H9 (cell line): ENCODE measurements at regions not wholly inside any gene's neighbourhood (a gene's known extent, or its start where the extent isn't known, plus 50 kb on each side); places are given as distances from the start of the nearest gene placed in this dataset.

Experiments
- DNase-seq: peaks from one replicate; pipeline ENCODE4 v3.0.0-alpha.2; 2017
- H2AFZ ChIP-seq: one replicate; pipeline ENCODE4 v1.6.1; 2013; ENCODE audit warnings: mild to moderate bottlenecking, low read length, control low read depth, moderate library complexity
- H2AK5ac ChIP-seq: 2 replicates; pipeline ENCODE4 v1.6.1; 2013; ENCODE audit warnings: low read length, control low read depth, mixed read lengths; ENCODE audit not compliant: insufficient read length
- H2BK120ac ChIP-seq: one replicate; pipeline ENCODE4 v1.6.1; 2013; ENCODE audit warnings: low read depth, mild to moderate bottlenecking, low read length, control low read depth, inconsistent platforms; ENCODE audit not compliant: poor library complexity, severe bottlenecking
- H2BK12ac ChIP-seq: 2 replicates; pipeline ENCODE4 v1.6.1; 2013; ENCODE audit warnings: low read length, control low read depth, mixed read lengths, low read depth; ENCODE audit not compliant: insufficient read length
- H2BK15ac ChIP-seq: 2 replicates; pipeline ENCODE4 v1.6.1; 2013; ENCODE audit warnings: low read depth, low read length, control low read depth
- H2BK20ac ChIP-seq: one replicate; pipeline ENCODE4 v1.6.1; 2013; ENCODE audit warnings: low read depth, mild to moderate bottlenecking, low read length, control low read depth, inconsistent platforms; ENCODE audit not compliant: poor library complexity, severe bottlenecking
- H2BK5ac ChIP-seq: 2 replicates; pipeline ENCODE4 v1.6.1; 2013; ENCODE audit warnings: low read length, control low read depth, mixed read lengths; ENCODE audit not compliant: insufficient read length
- H3K14ac ChIP-seq: 2 replicates; pipeline ENCODE4 v1.6.1; 2013; ENCODE audit warnings: low read length, control low read depth; ENCODE audit not compliant: insufficient read depth
- H3K18ac ChIP-seq: 2 replicates; pipeline ENCODE4 v1.6.1; 2013; ENCODE audit warnings: low read depth, mild to moderate bottlenecking, mixed read lengths, low read length, control low read depth; ENCODE audit not compliant: insufficient read length
- H3K23ac ChIP-seq: 2 replicates; pipeline ENCODE4 v1.6.1; 2013; ENCODE audit warnings: low read length, control low read depth, mixed read lengths, low read depth; ENCODE audit not compliant: insufficient read length
- H3K23me2 ChIP-seq: 2 replicates; pipeline ENCODE4 v1.6.1; 2013; ENCODE audit warnings: low read depth, mild to moderate bottlenecking, mixed read lengths, low read length, control low read depth; ENCODE audit not compliant: insufficient read length, poor library complexity, severe bottlenecking
- H3K27ac ChIP-seq: 2 replicates; pipeline ENCODE4 v1.5.1; 2013; ENCODE audit warnings: low read length, control low read depth, mixed read lengths, low read depth; ENCODE audit not compliant: insufficient read length
- H3K27me3 ChIP-seq: 2 replicates; pipeline ENCODE4 v1.6.1; 2013; ENCODE audit warnings: low read length, control low read depth, inconsistent platforms; ENCODE audit not compliant: insufficient read depth
- H3K4ac ChIP-seq: 2 replicates; pipeline ENCODE4 v1.6.1; 2013; ENCODE audit warnings: low read depth, mild to moderate bottlenecking, control low read depth, inconsistent platforms, low read length, moderate library complexity
- H3K4me1 ChIP-seq: 2 replicates; pipeline ENCODE4 v1.6.1; 2013; ENCODE audit warnings: low read length, control low read depth, inconsistent platforms; ENCODE audit not compliant: insufficient read depth
- H3K4me2 ChIP-seq: 2 replicates; pipeline ENCODE4 v1.6.1; 2013; ENCODE audit warnings: low read length, control low read depth, mixed read lengths; ENCODE audit not compliant: insufficient read length, insufficient read depth
- H3K56ac ChIP-seq: 2 replicates; pipeline ENCODE4 v1.6.1; 2013; ENCODE audit warnings: low read depth, mild to moderate bottlenecking, mixed read lengths, low read length, control low read depth; ENCODE audit not compliant: insufficient read length
- H3K79me1 ChIP-seq: 2 replicates; pipeline ENCODE4 v1.6.1; 2013; ENCODE audit warnings: low read depth, mild to moderate bottlenecking, moderate library complexity, low read length, control low read depth, inconsistent platforms; ENCODE audit not compliant: insufficient read depth, poor library complexity, severe bottlenecking
- H3K79me2 ChIP-seq: 2 replicates; pipeline ENCODE4 v1.6.1; 2013; ENCODE audit warnings: low read length, control low read depth, inconsistent platforms; ENCODE audit not compliant: insufficient read depth
- H3K9ac ChIP-seq: 2 replicates; pipeline ENCODE4 v1.6.1; 2013; ENCODE audit warnings: low read length, control low read depth, mixed read lengths; ENCODE audit not compliant: insufficient read length; ENCODE audit errors: extremely low read depth
- H3K9me3 ChIP-seq: one replicate; pipeline ENCODE4 v1.6.1; 2013; ENCODE audit warnings: low read depth, low read length, inconsistent platforms; ENCODE audit not compliant: control insufficient read depth
- H3T11ph ChIP-seq: one replicate; pipeline ENCODE4 v1.6.1; 2013; ENCODE audit warnings: mild to moderate bottlenecking, low read length, control low read depth, inconsistent platforms
- H4K20me1 ChIP-seq: one replicate; pipeline ENCODE4 v1.6.1; 2013; ENCODE audit not compliant: control insufficient read depth, insufficient read length, insufficient read depth
- H4K5ac ChIP-seq: 2 replicates; pipeline ENCODE4 v1.6.1; 2013; ENCODE audit warnings: low read depth, mild to moderate bottlenecking, mixed read lengths, low read length, control low read depth; ENCODE audit not compliant: insufficient read length
- H4K8ac ChIP-seq: replicated peaks from 2 replicates; pipeline ENCODE4 v1.6.1; 2013; ENCODE audit warnings: low read length, control low read depth, mixed read lengths, low read depth; ENCODE audit not compliant: insufficient read length
- H4K91ac ChIP-seq: 2 replicates; pipeline ENCODE4 v1.6.1; 2013; ENCODE audit warnings: low read depth, mild to moderate bottlenecking, moderate library complexity, mixed read lengths, low read length, control low read depth; ENCODE audit not compliant: insufficient read length
- H3K27ac Mint-ChIP-seq, 3 experiments: 2 replicates in 2 of 3; 3 replicates in 1 of 3; pipeline ENCODE4 v1.8.0; 2020 to 2021; ENCODE audit warnings: mixed read lengths in 3 of 3, mild to moderate bottlenecking in 1 of 3, moderate library complexity in 1 of 3
- H3K27me3 Mint-ChIP-seq: 2 replicates; pipeline ENCODE4 v1.8.0; 2021; ENCODE audit warnings: low read depth, mild to moderate bottlenecking, moderate library complexity, mixed read lengths
- H3K36me3 Mint-ChIP-seq, 3 experiments: 2 replicates in 2 of 3; 3 replicates in 1 of 3; pipeline ENCODE4 v1.8.0; 2020 to 2021; ENCODE audit warnings: low read depth in 3 of 3, mixed read lengths in 3 of 3; ENCODE audit not compliant: insufficient read depth in 1 of 3
- H3K4me1 Mint-ChIP-seq, 2 experiments: 2 replicates each; pipeline ENCODE4 v1.8.0; 2020; ENCODE audit warnings: mixed read lengths in 2 of 2
- H3K4me3 Mint-ChIP-seq, 2 experiments: 2 replicates in 1 of 2; 3 replicates in 1 of 2; pipeline ENCODE4 v1.8.0; 2020 to 2021; ENCODE audit warnings: mild to moderate bottlenecking in 2 of 2, mixed read lengths in 2 of 2, moderate library complexity in 1 of 2
- H3K9me3 Mint-ChIP-seq, 2 experiments: 2 replicates in 1 of 2; 3 replicates in 1 of 2; pipeline ENCODE4 v1.8.0; 2020; ENCODE audit warnings: mild to moderate bottlenecking in 2 of 2, mixed read lengths in 2 of 2, moderate library complexity in 1 of 2
- WGBS: extraction: QIAGEN DNeasy Blood & Tissue Kit; methylation state at CpG from one replicate; pipeline ENCODE4 v1.1.7; 2013; ENCODE audit warnings: missing lambda C conversion rate, low lambda C conversion rate, mixed read lengths; ENCODE audit not compliant: insufficient read length; ENCODE audit errors: extremely low coverage; 5-methylcytosine and 5-hydroxymethylcytosine counted together
- TF ChIP-seq, protein P1 (sequence below): fragments of 200-600 bp; sonication (generic); conservative IDR thresholded peaks from 3 replicates; pipeline ENCODE4 v1.8.0; 2021; ENCODE audit warnings: antibody characterized with exemption, mild to moderate bottlenecking

DNA sequence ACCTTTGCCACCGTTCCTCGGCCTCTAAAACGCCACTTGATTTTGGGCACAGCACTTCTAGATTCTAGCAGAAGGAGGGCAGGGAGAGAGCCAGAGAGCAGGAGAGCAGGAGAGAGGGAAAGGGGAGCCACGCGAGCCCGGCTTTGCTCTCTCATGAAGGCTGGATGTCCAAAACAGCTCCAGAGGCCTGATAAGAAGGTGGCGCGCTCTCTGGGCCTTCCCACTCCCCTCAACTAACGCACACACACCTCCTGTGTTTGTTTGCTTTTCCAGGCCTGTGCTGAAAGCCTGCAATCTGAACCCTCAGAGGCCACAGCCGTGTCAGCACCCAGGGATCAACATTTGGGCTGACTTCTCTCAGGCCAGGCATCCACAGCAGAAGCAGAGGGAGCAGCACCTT is 184.8 kb upstream of the SOX11 start:
- H3K23me2 ChIP-seq: no peaks in the 10 kb centered on the region
- no peak overlapping the region for H4K91ac ChIP-seq
- no peak for DNase-seq
- H4K20me1 ChIP-seq: no peaks in the 10 kb centered on the region
- no peaks in the 10 kb centered on the region for H3K9me3 Mint-ChIP-seq
- H2AK5ac ChIP-seq: no peak overlapping the region
- H2BK120ac ChIP-seq: no peak overlapping the region
- H3K23ac ChIP-seq: no peak overlapping the region
- no peak overlapping the region for H3K56ac ChIP-seq
- H3K4me2 ChIP-seq: no peak overlapping the region
- H4K8ac ChIP-seq: no peak overlapping the region
- no peak overlapping the region for H2BK12ac ChIP-seq
- H3K4me1 ChIP-seq: no peaks in the 10 kb centered on the region; the same call in 1 of the 2 replicates
- H3K79me2 ChIP-seq: no peaks in the 10 kb centered on the region
- H3K4me1 Mint-ChIP-seq: peaks cover 29 to 30% of the 10 kb centered on the region in 2 experiments
- no peaks in the 10 kb centered on the region for H3K27me3 ChIP-seq
- no peak overlapping the region for H3K18ac ChIP-seq
- no peak overlapping the region for H3T11ph ChIP-seq
- H2BK15ac ChIP-seq: no peak overlapping the region
- no peak overlapping the region for H3K9ac ChIP-seq
- H3K4me3 Mint-ChIP-seq: no peak overlapping the region
- TF ChIP-seq, protein P1, sequence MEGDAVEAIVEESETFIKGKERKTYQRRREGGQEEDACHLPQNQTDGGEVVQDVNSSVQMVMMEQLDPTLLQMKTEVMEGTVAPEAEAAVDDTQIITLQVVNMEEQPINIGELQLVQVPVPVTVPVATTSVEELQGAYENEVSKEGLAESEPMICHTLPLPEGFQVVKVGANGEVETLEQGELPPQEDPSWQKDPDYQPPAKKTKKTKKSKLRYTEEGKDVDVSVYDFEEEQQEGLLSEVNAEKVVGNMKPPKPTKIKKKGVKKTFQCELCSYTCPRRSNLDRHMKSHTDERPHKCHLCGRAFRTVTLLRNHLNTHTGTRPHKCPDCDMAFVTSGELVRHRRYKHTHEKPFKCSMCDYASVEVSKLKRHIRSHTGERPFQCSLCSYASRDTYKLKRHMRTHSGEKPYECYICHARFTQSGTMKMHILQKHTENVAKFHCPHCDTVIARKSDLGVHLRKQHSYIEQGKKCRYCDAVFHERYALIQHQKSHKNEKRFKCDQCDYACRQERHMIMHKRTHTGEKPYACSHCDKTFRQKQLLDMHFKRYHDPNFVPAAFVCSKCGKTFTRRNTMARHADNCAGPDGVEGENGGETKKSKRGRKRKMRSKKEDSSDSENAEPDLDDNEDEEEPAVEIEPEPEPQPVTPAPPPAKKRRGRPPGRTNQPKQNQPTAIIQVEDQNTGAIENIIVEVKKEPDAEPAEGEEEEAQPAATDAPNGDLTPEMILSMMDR: no peak
- H3K27ac ChIP-seq: no peak overlapping the region
- H3K36me3 Mint-ChIP-seq: no peaks in the 10 kb centered on the region
- WGBS: no CpG with 5 or more reads among the region's 10 CpGs
- H3K14ac ChIP-seq: no peak overlapping the region
- no peak overlapping the region for H3K4ac ChIP-seq
- no peak overlapping the region for H2AFZ ChIP-seq
- no peak overlapping the region for H2BK5ac ChIP-seq
- no peak overlapping the region for H2BK20ac ChIP-seq
- no peaks in the 10 kb centered on the region for H3K79me1 ChIP-seq
- H3K27ac Mint-ChIP-seq: peak overlapping the region; percentile 41 to 54 (median 45); a peak in 5 of 7 replicates
- no peak overlapping the region for H4K5ac ChIP-seq
- H3K9me3 ChIP-seq: no peaks in the 10 kb centered on the region
- H3K27me3 Mint-ChIP-seq: no peaks in the 10 kb centered on the region
